ENCODE measurements at regions not wholly inside any gene's neighbourhood (a gene's known extent, or its start where the extent isn't known, plus 50 kb on each side); places are given as distances from the start of the nearest gene placed in this dataset.

DNA sequence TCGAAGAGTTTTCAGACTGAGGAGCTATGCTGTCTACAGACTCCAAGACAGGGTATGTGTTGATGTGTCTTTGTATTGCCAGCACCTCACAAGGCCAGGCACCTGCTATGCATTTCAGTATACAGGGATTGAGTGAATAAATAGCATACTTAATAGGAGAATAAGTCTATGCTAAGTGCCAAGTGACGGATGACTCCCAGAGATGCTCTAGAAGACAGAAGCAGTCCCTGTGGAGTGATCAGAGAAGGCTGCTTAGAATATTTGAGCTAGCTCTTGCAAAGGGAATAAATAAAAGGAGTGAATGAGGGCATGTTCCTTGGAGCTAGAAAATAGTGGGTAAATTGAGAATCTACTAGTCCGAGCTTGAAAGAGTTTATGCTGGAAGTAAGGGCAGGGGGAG, 346.4 kb downstream of the GATA3 start:
- Histone ChIP-seq H2BK5ac (ENCODE audit: low read depth, low read length, poor library complexity) (no peak overlapping the region), H3K79me1 (ENCODE audit: low read length) (peaks cover 6% of the 10 kb centered on the region), H3K36me3 (ENCODE audit: control insufficient read depth in 1 of 2, insufficient read depth in 2 of 2, low read length in 2 of 2) (no peaks in the 10 kb centered on the region), H2BK120ac (ENCODE audit: insufficient read depth, low read length, poor library complexity) (no peak overlapping the region), H4K8ac (ENCODE audit: low read depth, low read length) (no peak overlapping the region), H4K91ac (ENCODE audit: low read depth, low read length) (no peak overlapping the region), H2BK12ac (ENCODE audit: low read length) (no peak overlapping the region), H3K27ac (ENCODE audit: low read depth, low read length) (no peak overlapping the region), H2AFZ (ENCODE audit: insufficient read depth, low read length, poor library complexity) (no peak overlapping the region), H3K79me2 (ENCODE audit: control insufficient read depth, insufficient read depth, low read length, poor library complexity) (no peaks in the 10 kb centered on the region), H3K4me3 (ENCODE audit: low read depth, low read length) (no peak overlapping the region), H3K23ac (ENCODE audit: low read length) (no peak overlapping the region), H3K14ac (ENCODE audit: low read length) (no peak overlapping the region), H3K18ac (ENCODE audit: low read length) (no peak overlapping the region), H3K4me2 (ENCODE audit: low read length) (no peak overlapping the region), H3K9me3 (ENCODE audit: insufficient read depth, low read depth, low read length) (no peaks in the 10 kb centered on the region), H4K12ac (ENCODE audit: low read depth, low read length) (no peak overlapping the region), H3K4ac (ENCODE audit: low read depth, low read length) (no peak overlapping the region), H3K4me1 (ENCODE audit: control insufficient read depth in 1 of 2, insufficient read depth in 2 of 2, low read length in 2 of 2) (peaks cover 2 to 16% of the 10 kb centered on the region in 2 experiments), H3K27me3 (ENCODE audit: insufficient read depth, low read length) (no peaks in the 10 kb centered on the region), H2AK5ac (ENCODE audit: low read length) (no peak overlapping the region), H3K9ac (ENCODE audit: low read length) (no peak overlapping the region)
- no peak for DNase-seq
- WGBS (ENCODE audit: extremely low coverage, insufficient coverage, insufficient read length), result no CpG with 5 or more reads among the region's 3 CpGs

GRCh38 chr10:8401531-8401930, 347.0 kb downstream of the GATA3 start:
- Histone ChIP-seq H3K18ac (ENCODE audit: low read length) (no peak overlapping the region), H4K8ac (ENCODE audit: low read depth, low read length) (no peak overlapping the region), H3K79me2 (ENCODE audit: control insufficient read depth, insufficient read depth, low read length, poor library complexity) (no peaks in the 10 kb centered on the region), H4K12ac (ENCODE audit: low read depth, low read length) (no peak overlapping the region), H3K14ac (ENCODE audit: low read length) (no peak overlapping the region), H3K9ac (ENCODE audit: low read length) (no peak overlapping the region), H2BK12ac (ENCODE audit: low read length) (no peak overlapping the region), H3K27me3 (ENCODE audit: insufficient read depth, low read length) (no peaks in the 10 kb centered on the region), H3K23ac (ENCODE audit: low read length) (no peak overlapping the region), H3K79me1 (ENCODE audit: low read length) (peaks cover 10% of the 10 kb centered on the region), H2AK5ac (ENCODE audit: low read length) (no peak overlapping the region), H3K36me3 (ENCODE audit: control insufficient read depth in 1 of 2, insufficient read depth in 2 of 2, low read length in 2 of 2) (no peaks in the 10 kb centered on the region), H3K27ac (ENCODE audit: low read depth, low read length) (no peak overlapping the region), H2BK120ac (ENCODE audit: insufficient read depth, low read length, poor library complexity) (no peak overlapping the region), H4K91ac (ENCODE audit: low read depth, low read length) (no peak overlapping the region), H3K4me1 (ENCODE audit: control insufficient read depth in 1 of 2, insufficient read depth in 2 of 2, low read length in 2 of 2) (peaks cover 5 to 18% of the 10 kb centered on the region in 2 experiments), H3K4ac (ENCODE audit: low read depth, low read length) (no peak overlapping the region), H3K9me3 (ENCODE audit: insufficient read depth, low read depth, low read length) (no peaks in the 10 kb centered on the region), H2AFZ (ENCODE audit: insufficient read depth, low read length, poor library complexity) (no peak overlapping the region), H3K4me3 (ENCODE audit: low read depth, low read length) (no peak overlapping the region), H3K4me2 (ENCODE audit: low read length) (no peak overlapping the region), H2BK5ac (ENCODE audit: low read depth, low read length, poor library complexity) (no peak overlapping the region)
- no peak for DNase-seq
- no CpG with 5 or more reads among the region's 4 CpGs for WGBS (ENCODE audit: extremely low coverage, insufficient coverage, insufficient read length)

DNA sequence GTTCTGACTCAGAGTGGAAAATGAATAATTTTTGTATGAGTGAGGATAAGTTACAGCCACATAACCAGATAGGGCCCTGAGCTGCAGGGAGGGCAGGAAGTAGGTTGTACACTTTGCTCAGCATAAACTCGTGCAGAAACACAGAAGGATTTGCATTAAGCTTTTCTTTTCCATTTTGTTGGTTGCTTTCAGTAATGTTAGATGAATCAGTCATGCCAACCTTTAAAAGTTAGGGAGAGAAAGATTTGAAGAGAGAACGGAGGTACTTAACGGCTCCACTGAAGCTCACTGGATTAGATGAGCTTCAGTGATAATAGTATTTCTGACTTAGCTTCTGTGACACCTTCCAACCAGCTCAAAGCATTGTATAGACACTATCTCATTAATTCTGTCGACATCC, 348.1 kb downstream of the GATA3 start:
- Histone ChIP-seq H3K79me2 (ENCODE audit: control insufficient read depth, insufficient read depth, low read length, poor library complexity) (no peaks in the 10 kb centered on the region), H3K79me1 (ENCODE audit: low read length) (peaks cover 15% of the 10 kb centered on the region), H4K8ac (ENCODE audit: low read depth, low read length) (peak overlapping the region; percentile 40), H2AK5ac (ENCODE audit: low read length) (no peak overlapping the region), H3K23ac (ENCODE audit: low read length) (no peak overlapping the region), H2AFZ (ENCODE audit: insufficient read depth, low read length, poor library complexity) (no peak overlapping the region), H4K91ac (ENCODE audit: low read depth, low read length) (no peak overlapping the region), H3K4me3 (ENCODE audit: low read depth, low read length) (no peak overlapping the region), H4K12ac (ENCODE audit: low read depth, low read length) (no peak overlapping the region), H3K4me2 (ENCODE audit: low read length) (no peak overlapping the region), H2BK5ac (ENCODE audit: low read depth, low read length, poor library complexity) (no peak overlapping the region), H3K9me3 (ENCODE audit: insufficient read depth, low read depth, low read length) (no peaks in the 10 kb centered on the region), H3K18ac (ENCODE audit: low read length) (no peak overlapping the region), H2BK12ac (ENCODE audit: low read length) (no peak overlapping the region), H2BK120ac (ENCODE audit: insufficient read depth, low read length, poor library complexity) (no peak overlapping the region), H3K14ac (ENCODE audit: low read length) (no peak overlapping the region), H3K27ac (ENCODE audit: low read depth, low read length) (peak overlapping the region; percentile 9), H3K4me1 (ENCODE audit: control insufficient read depth in 1 of 2, insufficient read depth in 2 of 2, low read length in 2 of 2) (peaks cover 6 to 21% of the 10 kb centered on the region in 2 experiments), H3K4ac (ENCODE audit: low read depth, low read length) (no peak overlapping the region), H3K9ac (ENCODE audit: low read length) (no peak overlapping the region), H3K36me3 (ENCODE audit: control insufficient read depth in 1 of 2, insufficient read depth in 2 of 2, low read length in 2 of 2) (no peaks in the 10 kb centered on the region), H3K27me3 (ENCODE audit: insufficient read depth, low read length) (no peaks in the 10 kb centered on the region)
- DNase-seq, result no peak
- WGBS (ENCODE audit: extremely low coverage, insufficient coverage, insufficient read length), result no CpG with 5 or more reads among the region's 4 CpGs

GRCh38 chr10:8403711-8404371, 349.4 kb downstream of the GATA3 start:
- Histone ChIP-seq H3K27me3 (ENCODE audit: insufficient read depth, low read length) (no peaks in the 10 kb centered on the region), H3K18ac (ENCODE audit: low read length) (no peak overlapping the region), H4K91ac (ENCODE audit: low read depth, low read length) (peak overlapping the region; percentile 74), H3K27ac (ENCODE audit: low read depth, low read length) (peak overlapping the region; percentile 83), H3K79me1 (ENCODE audit: low read length) (peaks cover 19% of the 10 kb centered on the region), H3K4me2 (ENCODE audit: low read length) (no peak overlapping the region), H4K12ac (ENCODE audit: low read depth, low read length) (no peak overlapping the region), H2BK12ac (ENCODE audit: low read length) (peak overlapping the region; percentile 91), H3K14ac (ENCODE audit: low read length) (no peak overlapping the region), H2AK5ac (ENCODE audit: low read length) (no peak overlapping the region), H3K9me3 (ENCODE audit: insufficient read depth, low read depth, low read length) (no peaks in the 10 kb centered on the region), H3K4me3 (ENCODE audit: low read depth, low read length) (no peak overlapping the region), H3K9ac (ENCODE audit: low read length) (no peak overlapping the region), H3K36me3 (ENCODE audit: control insufficient read depth in 1 of 2, insufficient read depth in 2 of 2, low read length in 2 of 2) (no peaks in the 10 kb centered on the region), H3K4me1 (ENCODE audit: control insufficient read depth in 1 of 2, insufficient read depth in 2 of 2, low read length in 2 of 2) (peaks cover 8 to 25% of the 10 kb centered on the region in 2 experiments), H4K8ac (ENCODE audit: low read depth, low read length) (no peak overlapping the region), H2AFZ (ENCODE audit: insufficient read depth, low read length, poor library complexity) (no peak overlapping the region), H3K79me2 (ENCODE audit: control insufficient read depth, insufficient read depth, low read length, poor library complexity) (no peaks in the 10 kb centered on the region), H2BK5ac (ENCODE audit: low read depth, low read length, poor library complexity) (peak overlapping the region; percentile 66), H3K23ac (ENCODE audit: low read length) (no peak overlapping the region), H3K4ac (ENCODE audit: low read depth, low read length) (no peak overlapping the region), H2BK120ac (ENCODE audit: insufficient read depth, low read length, poor library complexity) (no peak overlapping the region)
- WGBS (ENCODE audit: extremely low coverage, insufficient coverage, insufficient read length), result no CpG with 5 or more reads among the region's 4 CpGs
- no peak for DNase-seq
